Left forelimb (tissue), 1 donor: ENCODE measurements at regions not wholly inside any gene's neighbourhood (a gene's known extent, or its start where the extent isn't known, plus 50 kb on each side); places are given as distances from the start of the nearest gene placed in this dataset.
"Not testable (repeated sequence)": the region's sequence is repeated elsewhere in the genome, so short reads cannot be mapped to it uniquely, and the experiment has no call there.

Experiments used
- DNase-seq: peaks from one replicate; pipeline ENCODE4 v3.0.0-alpha.2; 2018; ENCODE audit warnings: low spot score

DNA sequence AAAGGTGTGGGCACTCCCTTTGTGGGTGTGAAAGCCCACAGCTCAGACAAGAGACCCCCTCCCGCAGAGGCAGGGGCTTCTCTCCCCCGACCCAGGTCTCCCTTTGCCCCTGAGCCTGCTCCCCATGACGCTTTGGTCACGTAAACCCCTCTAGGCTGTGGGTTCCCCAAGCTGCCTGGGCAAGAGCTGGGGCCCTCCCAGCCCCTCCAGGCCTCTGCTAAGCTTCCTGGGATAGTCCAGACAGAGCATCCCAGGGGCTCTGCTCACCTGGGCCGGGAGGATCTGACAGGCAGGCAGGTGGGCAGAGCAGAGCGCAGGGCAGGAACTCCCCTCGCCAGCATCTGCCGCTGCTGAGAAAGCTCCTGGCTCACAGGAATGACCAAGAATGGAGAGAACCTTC is 177.3 kb downstream of the BANP start:
- no peak for DNase-seq

GRCh38 chr16:88129133-88129532 is 177.9 kb downstream of the BANP start:
- not testable (repeated sequence) for DNase-seq

- no peak for DNase-seq
Measured at GRCh38 chr16:88130016-88130415, 178.8 kb downstream of the BANP start.

GRCh38 chr16:88130681-88131080 is 179.4 kb downstream of the BANP start:
- no peak for DNase-seq

GRCh38 chr16:88131256-88131655 is 180.0 kb downstream of the BANP start:
- no peak for DNase-seq

GRCh38 chr16:88131966-88132365 is 180.7 kb downstream of the BANP start:
- DNase-seq = no peak

- no peak for DNase-seq
Measured at GRCh38 chr16:88132836-88133506, 181.7 kb downstream of the BANP start.

GRCh38 chr16:88133507-88133843 is 182.2 kb downstream of the BANP start:
- DNase-seq = no peak

GRCh38 chr16:88134172-88134898 is 183.1 kb downstream of the BANP start:
- DNase-seq = not testable (repeated sequence)

- not testable (repeated sequence) for DNase-seq
Measured at GRCh38 chr16:88134899-88135682, 183.9 kb downstream of the BANP start.

- DNase-seq = not testable (repeated sequence)
Measured at GRCh38 chr16:88136211-88136713, 185.0 kb downstream of the BANP start.

DNA sequence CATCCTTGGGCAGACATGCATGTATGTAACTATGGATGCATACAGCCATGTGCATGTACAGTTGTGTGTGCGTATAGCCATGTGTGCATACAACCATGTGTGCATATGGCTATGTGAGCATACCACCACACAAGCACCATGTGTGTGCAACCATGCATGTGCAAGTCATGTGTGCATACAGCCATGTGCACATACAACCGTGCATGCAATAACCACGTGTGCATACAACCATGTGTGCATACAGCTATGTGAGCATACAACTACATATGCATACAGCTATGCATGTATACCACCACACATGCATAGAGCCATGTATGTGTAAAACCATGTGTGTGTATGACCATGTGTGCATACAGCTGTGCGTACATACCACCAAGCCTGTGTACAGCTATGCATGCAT is 185.7 kb downstream of the BANP start:
- not testable (repeated sequence) for DNase-seq

GRCh38 chr16:88139141-88139540 is 187.9 kb downstream of the BANP start:
- DNase-seq = not testable (repeated sequence)

DNA sequence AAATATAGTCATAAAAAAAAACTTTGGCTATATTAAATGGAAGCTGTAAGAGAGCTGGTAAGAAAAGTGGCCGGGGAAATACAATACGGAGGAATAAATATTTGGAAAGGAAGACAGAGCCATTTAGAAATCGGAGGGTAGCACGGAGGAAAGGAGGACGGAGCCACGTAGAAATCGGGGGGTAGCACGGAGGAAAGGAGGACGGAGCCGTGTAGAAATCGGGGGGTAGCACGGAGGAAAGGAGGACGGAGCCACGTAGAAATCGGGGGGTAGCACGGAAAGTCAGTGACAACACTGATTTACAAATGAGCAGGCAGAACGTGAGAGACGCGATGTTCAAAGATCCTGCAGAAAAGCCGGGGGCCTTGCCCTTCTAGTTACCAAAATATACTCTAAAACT is 189.0 kb downstream of the BANP start:
- not testable (repeated sequence) for DNase-seq

DNA sequence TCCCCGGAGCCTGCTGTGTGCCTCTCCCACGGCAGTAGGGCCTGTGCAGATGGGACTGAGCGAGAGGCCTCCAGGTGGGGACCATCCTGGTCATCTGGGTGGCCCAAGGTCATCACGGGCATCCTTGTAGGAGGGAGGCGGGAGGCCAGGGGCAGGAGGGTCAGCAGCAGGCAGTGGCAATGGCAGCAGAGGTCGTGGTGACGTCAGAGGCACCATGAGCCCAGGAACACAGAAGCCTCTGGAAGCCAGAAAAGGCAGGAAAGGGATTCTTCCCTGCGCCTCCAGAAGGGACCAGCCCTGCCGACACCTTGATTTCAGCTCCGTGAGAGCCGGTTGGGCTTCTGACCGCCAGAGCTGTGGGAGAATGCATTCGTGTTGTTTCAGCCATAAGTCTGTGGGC is 190.3 kb downstream of the BANP start:
- DNase-seq = no peak

DNA sequence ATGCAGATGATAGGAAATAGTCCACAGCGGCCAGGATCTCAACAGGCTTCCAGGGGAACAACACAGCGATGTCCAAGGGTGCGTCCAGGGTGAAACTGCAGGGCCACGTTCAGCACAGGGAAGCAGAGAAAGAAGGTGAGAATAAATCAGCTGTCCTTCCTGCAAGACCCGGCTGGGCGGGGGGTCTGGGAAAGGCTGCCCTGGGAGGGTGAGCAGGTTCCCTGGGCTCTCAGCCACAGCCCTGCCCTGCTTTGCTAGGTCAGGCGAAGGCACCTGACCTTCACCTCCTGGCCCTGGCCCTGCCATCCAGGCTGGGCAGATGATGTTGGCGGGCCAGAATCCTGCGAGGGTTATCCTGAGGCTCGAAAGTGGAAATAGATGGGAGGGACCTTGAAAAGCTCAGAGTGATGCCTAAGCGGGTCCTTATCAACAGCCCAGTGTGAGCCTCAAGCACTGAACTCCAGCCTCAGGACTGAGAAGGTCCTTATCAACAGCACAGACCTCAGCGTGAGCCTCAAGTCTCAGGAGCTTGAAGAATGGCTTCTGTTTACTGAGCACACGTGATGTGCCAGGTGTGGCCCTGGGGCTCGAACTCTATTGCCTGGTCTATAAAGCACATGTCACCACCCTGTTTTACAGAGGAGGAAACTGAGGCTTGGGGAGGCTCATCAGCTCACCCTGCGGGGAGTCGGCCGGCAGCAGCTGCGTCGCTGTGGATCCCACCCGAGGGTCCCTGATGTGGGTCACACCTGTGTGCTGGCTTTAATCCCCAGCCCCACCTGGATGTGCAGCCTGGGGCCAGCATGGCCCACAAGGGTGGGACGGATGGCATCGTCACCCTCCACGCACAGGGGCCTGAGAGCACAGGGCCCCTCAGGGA is 191.1 kb downstream of the BANP start:
- DNase-seq = not testable (repeated sequence)

GRCh38 chr16:88143122-88144027 is 192.1 kb downstream of the BANP start:
- DNase-seq = not testable (repeated sequence)

- no peak for DNase-seq
Measured at GRCh38 chr16:88144028-88144511, 192.8 kb downstream of the BANP start.

DNA sequence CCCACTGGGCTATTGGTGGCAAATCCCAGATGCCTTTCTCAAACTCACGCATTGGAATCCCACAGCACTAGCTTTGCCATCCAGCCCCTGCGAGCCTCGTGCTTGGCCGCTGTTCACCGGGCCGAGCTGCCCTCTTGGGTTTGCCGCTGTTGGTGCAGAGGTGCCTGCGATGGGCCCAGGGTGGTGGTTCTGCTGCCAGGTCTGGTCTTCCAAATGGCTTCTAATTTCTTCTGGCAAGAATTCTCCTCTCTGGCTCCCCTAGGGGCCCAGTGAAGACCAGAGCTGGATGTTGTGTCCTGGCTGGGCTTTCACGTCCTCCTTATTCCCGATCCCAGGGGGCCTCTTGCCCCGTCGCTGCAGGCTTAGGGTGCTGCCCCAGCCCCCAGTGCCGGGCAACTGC is 194.1 kb downstream of the BANP start:
- not testable (repeated sequence) for DNase-seq

GRCh38 chr16:88145824-88146405 is 194.7 kb downstream of the BANP start:
- not testable (repeated sequence) for DNase-seq
